MCF 10A (cell line): ENCODE measurements at regions not wholly inside any gene's neighbourhood (a gene's known extent, or its start where the extent isn't known, plus 50 kb on each side); places are given as distances from the start of the nearest gene placed in this dataset.
"Not testable (repeated sequence)": the region's sequence is repeated elsewhere in the genome, so short reads cannot be mapped to it uniquely, and the experiment has no call there.

Experiments
- BruUV-seq: library from RNA; stranded (reverse); fragments of 400-500 nt; replicated peaks from 2 replicates; lab custom pipeline; 2021; lab: Mats Ljungman, UMichigan
- CTCF ChIA-PET: fragments of 300-600 bp; sonication (Branson Sonifier 250); formaldehyde crosslinking; extraction: SDS; loops from one replicate; lab custom pipeline; 2021; ENCODE audit warnings: antibody characterized with exemption, inconsistent platforms; lab: Yijun Ruan, JAX
- POLR2A ChIA-PET: fragments of 300-600, 350-650 bp; sonication (Branson Sonifier 250); formaldehyde crosslinking; extraction: SDS; loops from one replicate; lab custom pipeline; 2020; ENCODE audit warnings: antibody characterized with exemption, inconsistent platforms; lab: Yijun Ruan, JAX
- DNase-seq: peaks from one replicate; pipeline ENCODE4 v3.0.0-alpha.2; 2018; ENCODE audit not compliant: unreplicated experiment
- H3K27ac Mint-ChIP-seq: one replicate; pipeline ENCODE4 v1.8.0; 2022; ENCODE audit warnings: mild to moderate bottlenecking, low read depth, mixed read lengths; ENCODE audit not compliant: unreplicated experiment
- H3K27me3 Mint-ChIP-seq: one replicate; pipeline ENCODE4 v1.8.0; 2022; ENCODE audit warnings: mixed read lengths; ENCODE audit not compliant: insufficient read depth, unreplicated experiment
- H3K36me3 Mint-ChIP-seq: one replicate; pipeline ENCODE4 v1.8.0; 2022; ENCODE audit warnings: mild to moderate bottlenecking, moderate library complexity, mixed read lengths; ENCODE audit not compliant: insufficient read depth, unreplicated experiment
- H3K4me1 Mint-ChIP-seq: one replicate; pipeline ENCODE4 v1.8.0; 2022; ENCODE audit warnings: mixed read lengths; ENCODE audit not compliant: insufficient read depth, unreplicated experiment
- H3K4me3 Mint-ChIP-seq: one replicate; pipeline ENCODE4 v1.8.0; 2022; ENCODE audit warnings: mild to moderate bottlenecking, moderate library complexity, mixed read lengths; ENCODE audit not compliant: unreplicated experiment
- H3K9me3 Mint-ChIP-seq: one replicate; pipeline ENCODE4 v1.8.0; 2022; ENCODE audit warnings: mixed read lengths; ENCODE audit not compliant: unreplicated experiment
- intact Hi-C: fragments of 100-400 bp; cut with micrococcal nuclease; formaldehyde crosslinking; loops from 2 replicates; pipeline ENCODE4 v1.14.1; 2022
- TF ChIP-seq, protein P1 (sequence below): fragments of 200-600 bp; IDR thresholded peaks from one replicate; pipeline ENCODE4 v1.8.0; 2022; ENCODE audit warnings: antibody characterized with exemption, mild to moderate bottlenecking; ENCODE audit not compliant: unreplicated experiment

GRCh38 chr10:7053195-7053594 lies 357.6 kb downstream of the SFMBT2 start:
- Mint-ChIP-seq H3K9me3 (no peaks in the 10 kb centered on the region), H3K36me3 (peaks cover 12% of the 10 kb centered on the region), H3K4me3 (no peak overlapping the region), H3K4me1 (no peaks in the 10 kb centered on the region), H3K27ac (no peak overlapping the region), H3K27me3 (no peaks in the 10 kb centered on the region)
- no TSS peak for BruUV-seq
- ChIA-PET CTCF (no interaction called here), POLR2A (no interaction called here)
- intact Hi-C loops: no loop called here
- DNase-seq: no peak
- TF ChIP-seq, protein P1, sequence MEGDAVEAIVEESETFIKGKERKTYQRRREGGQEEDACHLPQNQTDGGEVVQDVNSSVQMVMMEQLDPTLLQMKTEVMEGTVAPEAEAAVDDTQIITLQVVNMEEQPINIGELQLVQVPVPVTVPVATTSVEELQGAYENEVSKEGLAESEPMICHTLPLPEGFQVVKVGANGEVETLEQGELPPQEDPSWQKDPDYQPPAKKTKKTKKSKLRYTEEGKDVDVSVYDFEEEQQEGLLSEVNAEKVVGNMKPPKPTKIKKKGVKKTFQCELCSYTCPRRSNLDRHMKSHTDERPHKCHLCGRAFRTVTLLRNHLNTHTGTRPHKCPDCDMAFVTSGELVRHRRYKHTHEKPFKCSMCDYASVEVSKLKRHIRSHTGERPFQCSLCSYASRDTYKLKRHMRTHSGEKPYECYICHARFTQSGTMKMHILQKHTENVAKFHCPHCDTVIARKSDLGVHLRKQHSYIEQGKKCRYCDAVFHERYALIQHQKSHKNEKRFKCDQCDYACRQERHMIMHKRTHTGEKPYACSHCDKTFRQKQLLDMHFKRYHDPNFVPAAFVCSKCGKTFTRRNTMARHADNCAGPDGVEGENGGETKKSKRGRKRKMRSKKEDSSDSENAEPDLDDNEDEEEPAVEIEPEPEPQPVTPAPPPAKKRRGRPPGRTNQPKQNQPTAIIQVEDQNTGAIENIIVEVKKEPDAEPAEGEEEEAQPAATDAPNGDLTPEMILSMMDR: no peak

GRCh38 chr10:7050024-7050423 lies 360.8 kb downstream of the SFMBT2 start:
- BruUV-seq, CTCF ChIA-PET, H3K27ac Mint-ChIP-seq, intact Hi-C loops, H3K4me3 Mint-ChIP-seq, H3K4me1 Mint-ChIP-seq, H3K27me3 Mint-ChIP-seq, DNase-seq, H3K9me3 Mint-ChIP-seq, H3K36me3 Mint-ChIP-seq: not testable (repeated sequence)
- POLR2A ChIA-PET: interaction anchor here (0.6 to 0.7 kb wide), 2 partner anchors 368 to 1011 kb away, joined by 3 read pairs; no protein-coding TSS in a partner anchor

DNA sequence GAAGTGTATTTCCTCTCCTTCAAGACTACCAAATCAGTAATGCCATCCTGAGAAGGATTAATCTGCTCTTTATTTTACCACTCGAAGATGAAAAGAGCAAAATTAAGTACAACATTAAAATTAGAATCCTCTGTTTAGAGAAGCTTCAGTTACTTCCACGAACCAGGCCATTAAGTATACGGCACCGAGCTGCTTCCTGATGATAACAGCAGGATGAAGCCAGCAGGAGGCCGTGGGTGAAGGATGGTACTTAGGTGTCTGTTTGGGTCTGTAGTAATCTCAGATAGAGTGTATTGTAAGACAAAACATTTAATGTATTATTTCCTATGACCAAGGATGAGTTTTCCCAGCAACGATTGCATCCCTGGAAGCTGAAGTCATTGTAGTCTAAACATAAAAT lies 362.8 kb downstream of the SFMBT2 start:
- H3K27ac Mint-ChIP-seq: no peak overlapping the region
- H3K4me3 Mint-ChIP-seq: no peak overlapping the region
- H3K9me3 Mint-ChIP-seq: no peaks in the 10 kb centered on the region
- peaks cover 7% of the 10 kb centered on the region for H3K27me3 Mint-ChIP-seq
- ChIA-PET CTCF (no interaction called here), POLR2A (no interaction called here)
- no peaks in the 10 kb centered on the region for H3K36me3 Mint-ChIP-seq
- no TSS peak for BruUV-seq
- intact Hi-C loops: no loop called here
- no peak for DNase-seq
- TF ChIP-seq, protein P1: no peak
- no peaks in the 10 kb centered on the region for H3K4me1 Mint-ChIP-seq

DNA sequence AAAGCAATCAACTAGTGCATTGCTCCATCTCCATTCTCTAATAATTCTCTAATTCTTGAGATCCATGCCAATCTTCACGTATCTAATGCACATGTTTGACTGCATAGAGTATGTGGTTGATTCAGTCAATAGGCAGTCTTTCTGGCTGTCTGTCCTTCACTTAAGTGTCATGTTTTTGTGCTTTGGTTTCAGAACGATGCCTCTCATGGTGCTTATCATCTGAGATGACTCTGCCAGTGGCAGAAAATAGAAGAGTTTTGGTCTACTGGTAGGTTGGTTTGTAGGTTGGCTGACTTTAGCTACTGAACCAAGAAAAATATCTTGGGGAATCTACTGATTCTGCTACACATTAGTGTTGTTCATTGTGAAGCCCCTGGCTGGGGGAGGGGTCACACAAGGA lies 364.2 kb downstream of the SFMBT2 start:
- H3K9me3 Mint-ChIP-seq: no peaks in the 10 kb centered on the region
- intact Hi-C loops: no loop called here
- no peak overlapping the region for H3K4me3 Mint-ChIP-seq
- TF ChIP-seq, protein P1: no peak
- peaks cover 13% of the 10 kb centered on the region for H3K27me3 Mint-ChIP-seq
- POLR2A ChIA-PET: no interaction called here
- H3K4me1 Mint-ChIP-seq: no peaks in the 10 kb centered on the region
- no peak overlapping the region for H3K27ac Mint-ChIP-seq
- no peak for DNase-seq
- CTCF ChIA-PET: no interaction called here
- H3K36me3 Mint-ChIP-seq: no peaks in the 10 kb centered on the region
- no TSS peak for BruUV-seq
